Cardiac muscle cell (in vitro differentiated cells and primary cell): ENCODE measurements at regions not wholly inside any gene's neighbourhood (a gene's known extent, or its start where the extent isn't known, plus 50 kb on each side); places are given as distances from the start of the nearest gene placed in this dataset.

Experiments used
- DNase-seq, 2 donors: peaks; one replicate each; pipeline versions ENCODE4 v3.0.0 to v3.0.0-alpha.2; 2010 to 2017; ENCODE audit warnings: low read depth in 1 of 2, low spot score in 1 of 2
- H3K27ac ChIP-seq: fragments of 200-600 bp; sonication (generic); 2 replicates; pipeline ENCODE4 v1.5.1; 2016
- H3K27me3 ChIP-seq: fragments of 200-600 bp; sonication (generic); 2 replicates; pipeline ENCODE4 v1.6.0; 2016; ENCODE audit warnings: control low read depth
- H3K36me3 ChIP-seq: fragments of 200-600 bp; sonication (generic); 2 replicates; pipeline ENCODE4 v1.5.1; 2016; ENCODE audit warnings: control low read depth
- H3K4me1 ChIP-seq: fragments of 200-600 bp; sonication (generic); 2 replicates; pipeline ENCODE4 v1.8.1; 2017; ENCODE audit warnings: low read depth, mild to moderate bottlenecking, mixed run types
- H3K4me3 ChIP-seq: fragments of 200-600 bp; sonication (generic); 2 replicates; pipeline ENCODE4 v1.5.1; 2016; ENCODE audit warnings: mild to moderate bottlenecking
- H3K9me3 ChIP-seq: fragments of 200-600 bp; sonication (generic); 2 replicates; pipeline ENCODE4 v1.5.1; 2017; ENCODE audit warnings: low read depth, mild to moderate bottlenecking, control low read depth
- TF ChIP-seq, protein P1 (sequence below): IDR thresholded peaks from 2 replicates; pipeline ENCODE4 v1.5.1; 2012; ENCODE audit warnings: low read depth, mild to moderate bottlenecking, low read length

DNA sequence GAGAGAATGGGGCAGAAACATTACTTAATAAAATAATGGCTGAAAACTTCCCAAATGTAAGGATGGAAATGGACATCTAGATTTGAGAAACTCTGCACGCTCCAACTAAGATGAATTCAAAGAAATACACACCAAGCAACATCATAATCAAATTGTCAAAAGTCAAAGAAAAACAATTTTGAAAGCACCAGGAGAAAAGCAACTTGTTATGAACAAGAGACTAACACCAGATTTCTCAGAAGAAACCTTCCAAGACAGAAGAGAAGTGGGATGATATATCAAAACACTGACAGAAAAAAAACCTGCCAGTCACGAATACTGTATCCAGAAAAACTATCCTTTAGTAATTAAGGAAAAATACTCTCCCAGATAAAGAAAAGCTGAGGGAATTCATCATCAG, 208.6 kb upstream of the SAMSN1 start:
- Histone ChIP-seq H3K9me3 (no peaks in the 10 kb centered on the region), H3K4me3 (no peak overlapping the region), H3K36me3 (no peaks in the 10 kb centered on the region), H3K27ac (no peak overlapping the region), H3K27me3 (no peaks in the 10 kb centered on the region), H3K4me1 (no peaks in the 10 kb centered on the region)
- TF ChIP-seq, protein P1, sequence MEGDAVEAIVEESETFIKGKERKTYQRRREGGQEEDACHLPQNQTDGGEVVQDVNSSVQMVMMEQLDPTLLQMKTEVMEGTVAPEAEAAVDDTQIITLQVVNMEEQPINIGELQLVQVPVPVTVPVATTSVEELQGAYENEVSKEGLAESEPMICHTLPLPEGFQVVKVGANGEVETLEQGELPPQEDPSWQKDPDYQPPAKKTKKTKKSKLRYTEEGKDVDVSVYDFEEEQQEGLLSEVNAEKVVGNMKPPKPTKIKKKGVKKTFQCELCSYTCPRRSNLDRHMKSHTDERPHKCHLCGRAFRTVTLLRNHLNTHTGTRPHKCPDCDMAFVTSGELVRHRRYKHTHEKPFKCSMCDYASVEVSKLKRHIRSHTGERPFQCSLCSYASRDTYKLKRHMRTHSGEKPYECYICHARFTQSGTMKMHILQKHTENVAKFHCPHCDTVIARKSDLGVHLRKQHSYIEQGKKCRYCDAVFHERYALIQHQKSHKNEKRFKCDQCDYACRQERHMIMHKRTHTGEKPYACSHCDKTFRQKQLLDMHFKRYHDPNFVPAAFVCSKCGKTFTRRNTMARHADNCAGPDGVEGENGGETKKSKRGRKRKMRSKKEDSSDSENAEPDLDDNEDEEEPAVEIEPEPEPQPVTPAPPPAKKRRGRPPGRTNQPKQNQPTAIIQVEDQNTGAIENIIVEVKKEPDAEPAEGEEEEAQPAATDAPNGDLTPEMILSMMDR, result no peak
- DNase-seq, result no peak

DNA sequence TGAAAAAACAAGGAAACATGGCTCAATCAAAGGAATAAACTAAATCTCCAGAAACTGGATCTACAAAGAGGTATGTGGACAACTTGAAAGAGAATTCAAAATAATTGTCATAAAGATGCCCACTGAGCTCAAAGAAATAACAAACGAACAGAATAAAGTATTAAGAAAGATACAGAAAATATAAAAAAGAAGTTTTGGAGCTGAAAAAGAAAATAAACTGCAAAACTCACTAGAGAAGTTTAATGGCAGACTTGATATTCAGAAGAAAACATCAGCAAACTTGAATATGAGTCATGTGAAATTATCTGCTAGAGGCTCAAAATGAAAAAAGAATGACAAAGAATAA, 208.1 kb upstream of the SAMSN1 start:
- H3K4me3 ChIP-seq, result no peak overlapping the region

GRCh38 chr21:14753466-14754258, 207.5 kb upstream of the SAMSN1 start:
- no peak for DNase-seq
- Histone ChIP-seq H3K9me3 (no peaks in the 10 kb centered on the region), H3K27me3 (no peaks in the 10 kb centered on the region), H3K36me3 (no peaks in the 10 kb centered on the region), H3K27ac (no peak overlapping the region), H3K4me3 (no peak overlapping the region), H3K4me1 (no peaks in the 10 kb centered on the region)
- TF ChIP-seq, protein P1, result no peak

More for the DNA sequence above, 208.1 kb upstream of the SAMSN1 start:
- TF ChIP-seq, protein P1, result no peak
- no peaks in the 10 kb centered on the region for H3K36me3 ChIP-seq
- no peaks in the 10 kb centered on the region for H3K9me3 ChIP-seq
- no peak for DNase-seq
- H3K4me1 ChIP-seq, result no peaks in the 10 kb centered on the region
- no peak overlapping the region for H3K27ac ChIP-seq
- no peaks in the 10 kb centered on the region for H3K27me3 ChIP-seq

- TF ChIP-seq, protein P1, result no peak
- no peaks in the 10 kb centered on the region for H3K9me3 ChIP-seq
- no peaks in the 10 kb centered on the region for H3K4me1 ChIP-seq
- no peak overlapping the region for H3K27ac ChIP-seq
- DNase-seq, result no peak
- H3K36me3 ChIP-seq, result no peaks in the 10 kb centered on the region
- no peaks in the 10 kb centered on the region for H3K27me3 ChIP-seq
- H3K4me3 ChIP-seq, result no peak overlapping the region
Observed at GRCh38 chr21:14753069-14753465, 207.0 kb upstream of the SAMSN1 start.

- Histone ChIP-seq H3K4me3 (no peak overlapping the region), H3K27ac (no peak overlapping the region), H3K9me3 (no peaks in the 10 kb centered on the region), H3K4me1 (no peaks in the 10 kb centered on the region), H3K36me3 (no peaks in the 10 kb centered on the region), H3K27me3 (no peaks in the 10 kb centered on the region)
- TF ChIP-seq, protein P1, result no peak
- no peak for DNase-seq
Observed at GRCh38 chr21:14752345-14752909, 206.3 kb upstream of the SAMSN1 start.
